GM23338 (cell line): ENCODE measurements at regions not wholly inside any gene's neighbourhood (a gene's known extent, or its start where the extent isn't known, plus 50 kb on each side); places are given as distances from the start of the nearest gene placed in this dataset.

ENCODE experiments used
- ATAC-seq: fragments of 200-7000 bp; cut with Tn5 transposase; 3 replicates; pipeline ENCODE4 v1.9.1; 2020
- DNase-seq: peaks from one replicate; pipeline ENCODE4 v3.0.0-alpha.2; 2015; ENCODE audit warnings: low spot score
- H2AFZ ChIP-seq: fragments of 200-600 bp; sonication (generic); 2 replicates; pipeline ENCODE4 v1.8.0; 2016; ENCODE audit warnings: antibody characterized with exemption, mild to moderate bottlenecking, moderate library complexity
- H3F3A ChIP-seq: fragments of 200-600 bp; sonication (generic); replicated peaks from 2 replicates; pipeline ENCODE4 v1.8.0; 2017; ENCODE audit warnings: antibody characterized with exemption, mixed run types, low read depth
- H3K27ac ChIP-seq: fragments of 200-600 bp; sonication (generic); 2 replicates; pipeline ENCODE4 v1.6.1; 2016; ENCODE audit warnings: low read depth
- H3K27me3 ChIP-seq: fragments of 200-600 bp; sonication (generic); 2 replicates; pipeline ENCODE4 v1.8.0; 2016; ENCODE audit warnings: mild to moderate bottlenecking, mixed run types, moderate library complexity; ENCODE audit not compliant: insufficient read depth
- H3K36me3 ChIP-seq: fragments of 200-600 bp; sonication (generic); 2 replicates; pipeline ENCODE4 v1.8.0; 2016; ENCODE audit warnings: mild to moderate bottlenecking; ENCODE audit not compliant: insufficient read depth
- H3K4me1 ChIP-seq: fragments of 200-600 bp; sonication (generic); 2 replicates; pipeline ENCODE4 v1.8.0; 2016; ENCODE audit warnings: mild to moderate bottlenecking, moderate library complexity; ENCODE audit not compliant: insufficient read depth
- H3K4me2 ChIP-seq: fragments of 200-600 bp; sonication (generic); 2 replicates; pipeline ENCODE4 v1.7.1; 2017; ENCODE audit warnings: mixed run types
- H3K4me3 ChIP-seq: fragments of 200-600 bp; sonication (generic); 2 replicates; pipeline ENCODE4 v1.6.1; 2016; ENCODE audit warnings: mixed run types
- H3K79me2 ChIP-seq: fragments of 200-600 bp; sonication (generic); replicated peaks from 2 replicates; pipeline ENCODE4 v1.8.0; 2017; ENCODE audit warnings: mild to moderate bottlenecking; ENCODE audit not compliant: insufficient read depth
- H3K9me2 ChIP-seq: fragments of 200-600 bp; sonication (generic); 2 replicates; pipeline ENCODE4 v1.8.0; 2017; ENCODE audit not compliant: insufficient read depth
- H4K20me1 ChIP-seq: fragments of 200-600 bp; sonication (generic); replicated peaks from 2 replicates; pipeline ENCODE4 v1.8.0; 2017; ENCODE audit warnings: mild to moderate bottlenecking; ENCODE audit not compliant: insufficient read depth
- H3K27ac Mint-ChIP-seq: 2 replicates; pipeline ENCODE4 v1.8.0; 2020; ENCODE audit warnings: inconsistent platforms, mild to moderate bottlenecking, moderate library complexity, mixed read lengths
- H3K27me3 Mint-ChIP-seq: 3 replicates; pipeline ENCODE4 v1.8.0; 2022; ENCODE audit warnings: low read depth, mild to moderate bottlenecking, moderate library complexity, mixed read lengths, inconsistent platforms; ENCODE audit not compliant: insufficient read depth, poor library complexity
- H3K36me3 Mint-ChIP-seq: 3 replicates; pipeline ENCODE4 v1.8.0; 2021; ENCODE audit warnings: low read depth, mild to moderate bottlenecking, inconsistent platforms, moderate library complexity, mixed read lengths
- H3K4me1 Mint-ChIP-seq: 3 replicates; pipeline ENCODE4 v1.8.0; 2020; ENCODE audit warnings: mild to moderate bottlenecking, inconsistent platforms, mixed read lengths
- H3K4me3 Mint-ChIP-seq: 3 replicates; pipeline ENCODE4 v1.8.0; 2021; ENCODE audit warnings: moderate library complexity, mild to moderate bottlenecking, inconsistent platforms, mixed read lengths
- H3K9me3 Mint-ChIP-seq: 3 replicates; pipeline ENCODE4 v1.8.0; 2020; ENCODE audit warnings: moderate library complexity, mild to moderate bottlenecking, inconsistent platforms, mixed read lengths
- CREB1 ChIP-seq: fragments of 250-450 bp; sonication (Bioruptor Pico); IDR thresholded peaks from 2 replicates; pipeline ENCODE4 v1.5.0; 2020; ENCODE audit warnings: low read depth, mild to moderate bottlenecking, moderate library complexity
- ETS1 ChIP-seq: IDR thresholded peaks from 2 replicates; pipeline ENCODE4 v1.6.1; 2016; ENCODE audit warnings: antibody characterized with exemption
- EZH2 ChIP-seq: fragments of 200-600 bp; sonication (generic); IDR thresholded peaks from one replicate; pipeline ENCODE4 v1.8.0; 2017; ENCODE audit warnings: antibody characterized with exemption, mild to moderate bottlenecking, low read depth; ENCODE audit not compliant: unreplicated experiment
- EZH2phosphoT487 ChIP-seq: fragments of 200-600 bp; sonication (generic); IDR thresholded peaks from one replicate; pipeline ENCODE4 v1.8.1; 2018; ENCODE audit warnings: antibody characterized with exemption; ENCODE audit not compliant: unreplicated experiment
- JUNB ChIP-seq: IDR thresholded peaks from one replicate; pipeline ENCODE4 v1.6.1; 2016; ENCODE audit warnings: antibody characterized with exemption; ENCODE audit not compliant: unreplicated experiment
- NANOG ChIP-seq: IDR thresholded peaks from 2 replicates; pipeline ENCODE4 v1.6.1; 2016; ENCODE audit warnings: antibody characterized with exemption, borderline replicate concordance
- POLR2AphosphoS5 ChIP-seq: IDR thresholded peaks from 2 replicates; pipeline ENCODE4 v1.6.1; 2016; ENCODE audit warnings: antibody characterized with exemption, low read depth
- STAT1 ChIP-seq: IDR thresholded peaks from one replicate; pipeline ENCODE4 v1.6.1; 2016; ENCODE audit warnings: antibody characterized with exemption; ENCODE audit not compliant: unreplicated experiment
- ZNF114 ChIP-seq: fragments of 250-450 bp; sonication (Bioruptor Pico); IDR thresholded peaks from 2 replicates; pipeline ENCODE4 v1.5.0; 2020; ENCODE audit warnings: mild to moderate bottlenecking, moderate library complexity
- ZNF331 ChIP-seq: fragments of 250-450 bp; sonication (Bioruptor Pico); IDR thresholded peaks from 2 replicates; pipeline ENCODE4 v1.5.0; 2020; ENCODE audit warnings: low read depth, mild to moderate bottlenecking, moderate library complexity
- TF ChIP-seq, protein P1 (sequence below): fragments of 250-450 bp; sonication (Bioruptor Pico); IDR thresholded peaks from 2 replicates; pipeline ENCODE4 v1.5.0; 2020; ENCODE audit warnings: mild to moderate bottlenecking, moderate library complexity
- TF ChIP-seq, protein P2 (sequence below): IDR thresholded peaks from one replicate; pipeline ENCODE4 v1.6.1; 2018; ENCODE audit warnings: antibody characterized with exemption; ENCODE audit not compliant: unreplicated experiment
- TF ChIP-seq, protein P3 (sequence below), 2 experiments: fragments of 200-600 bp in 1 of 2; sonication (generic) in 1 of 2; conservative IDR thresholded peaks; 2 replicates each; pipeline versions ENCODE4 v1.5.1 to v1.6.1; 2016 to 2017; ENCODE audit warnings: antibody characterized with exemption in 2 of 2, low read depth in 2 of 2, mild to moderate bottlenecking in 2 of 2, moderate library complexity in 1 of 2

DNA sequence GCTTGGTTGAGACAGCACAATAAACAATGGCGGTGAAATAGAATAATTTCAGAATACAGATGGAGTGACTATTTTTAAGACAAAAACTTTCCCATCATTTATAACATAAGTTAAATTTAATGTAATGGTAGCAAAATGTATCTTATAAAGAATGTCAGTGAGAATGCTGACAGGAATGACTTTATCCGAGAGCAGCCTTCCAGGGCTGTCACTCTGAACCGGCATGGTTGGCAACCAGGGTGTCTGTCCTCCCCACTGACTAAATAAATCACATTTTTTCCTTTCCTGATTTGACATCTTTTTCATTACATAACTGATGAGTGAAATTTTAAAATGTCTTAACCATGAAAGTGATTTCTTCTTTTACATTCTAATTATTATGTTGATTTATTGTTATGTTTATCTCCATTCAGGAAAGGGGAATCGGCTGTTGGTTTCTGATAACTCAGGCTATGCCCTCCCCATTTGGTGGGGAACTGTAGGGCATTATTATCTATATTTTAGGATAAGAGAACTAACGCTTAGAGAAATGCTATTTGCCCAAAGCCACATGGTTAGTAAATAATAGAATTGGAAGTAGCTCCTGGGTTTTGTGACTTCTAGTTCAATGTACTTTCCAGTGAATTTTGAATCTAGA lies 109.2 kb upstream of the OGFRL1 start:
- H3K27ac Mint-ChIP-seq: peak overlapping the region; percentile 83
- Histone ChIP-seq H3K4me1 (peaks cover 22% of the 10 kb centered on the region), H3K36me3 (no peaks in the 10 kb centered on the region), H3K4me3 (no peak overlapping the region), H2AFZ (no peak overlapping the region), H3K79me2 (no peaks in the 10 kb centered on the region), H3F3A (no peaks in the 10 kb centered on the region), H4K20me1 (no peaks in the 10 kb centered on the region), H3K4me2 (peak overlapping the region; percentile 12; the same call in 1 of the 2 replicates), H3K27me3 (no peaks in the 10 kb centered on the region), H3K27ac (no peak overlapping the region), H3K9me2 (peaks cover 3% of the 10 kb centered on the region; the same call in 1 of the 2 replicates)
- TF ChIP-seq STAT1 (no peak), JUNB (no peak), ZNF331 (CRISPR knock-in tag) (no peak), EZH2 (no peak), CREB1 (CRISPR knock-in tag) (no peak), NANOG (no peak), EZH2phosphoT487 (no peak), ZNF114 (no peak), ETS1 (no peak), POLR2AphosphoS5 (no peak)
- TF ChIP-seq, protein P1, sequence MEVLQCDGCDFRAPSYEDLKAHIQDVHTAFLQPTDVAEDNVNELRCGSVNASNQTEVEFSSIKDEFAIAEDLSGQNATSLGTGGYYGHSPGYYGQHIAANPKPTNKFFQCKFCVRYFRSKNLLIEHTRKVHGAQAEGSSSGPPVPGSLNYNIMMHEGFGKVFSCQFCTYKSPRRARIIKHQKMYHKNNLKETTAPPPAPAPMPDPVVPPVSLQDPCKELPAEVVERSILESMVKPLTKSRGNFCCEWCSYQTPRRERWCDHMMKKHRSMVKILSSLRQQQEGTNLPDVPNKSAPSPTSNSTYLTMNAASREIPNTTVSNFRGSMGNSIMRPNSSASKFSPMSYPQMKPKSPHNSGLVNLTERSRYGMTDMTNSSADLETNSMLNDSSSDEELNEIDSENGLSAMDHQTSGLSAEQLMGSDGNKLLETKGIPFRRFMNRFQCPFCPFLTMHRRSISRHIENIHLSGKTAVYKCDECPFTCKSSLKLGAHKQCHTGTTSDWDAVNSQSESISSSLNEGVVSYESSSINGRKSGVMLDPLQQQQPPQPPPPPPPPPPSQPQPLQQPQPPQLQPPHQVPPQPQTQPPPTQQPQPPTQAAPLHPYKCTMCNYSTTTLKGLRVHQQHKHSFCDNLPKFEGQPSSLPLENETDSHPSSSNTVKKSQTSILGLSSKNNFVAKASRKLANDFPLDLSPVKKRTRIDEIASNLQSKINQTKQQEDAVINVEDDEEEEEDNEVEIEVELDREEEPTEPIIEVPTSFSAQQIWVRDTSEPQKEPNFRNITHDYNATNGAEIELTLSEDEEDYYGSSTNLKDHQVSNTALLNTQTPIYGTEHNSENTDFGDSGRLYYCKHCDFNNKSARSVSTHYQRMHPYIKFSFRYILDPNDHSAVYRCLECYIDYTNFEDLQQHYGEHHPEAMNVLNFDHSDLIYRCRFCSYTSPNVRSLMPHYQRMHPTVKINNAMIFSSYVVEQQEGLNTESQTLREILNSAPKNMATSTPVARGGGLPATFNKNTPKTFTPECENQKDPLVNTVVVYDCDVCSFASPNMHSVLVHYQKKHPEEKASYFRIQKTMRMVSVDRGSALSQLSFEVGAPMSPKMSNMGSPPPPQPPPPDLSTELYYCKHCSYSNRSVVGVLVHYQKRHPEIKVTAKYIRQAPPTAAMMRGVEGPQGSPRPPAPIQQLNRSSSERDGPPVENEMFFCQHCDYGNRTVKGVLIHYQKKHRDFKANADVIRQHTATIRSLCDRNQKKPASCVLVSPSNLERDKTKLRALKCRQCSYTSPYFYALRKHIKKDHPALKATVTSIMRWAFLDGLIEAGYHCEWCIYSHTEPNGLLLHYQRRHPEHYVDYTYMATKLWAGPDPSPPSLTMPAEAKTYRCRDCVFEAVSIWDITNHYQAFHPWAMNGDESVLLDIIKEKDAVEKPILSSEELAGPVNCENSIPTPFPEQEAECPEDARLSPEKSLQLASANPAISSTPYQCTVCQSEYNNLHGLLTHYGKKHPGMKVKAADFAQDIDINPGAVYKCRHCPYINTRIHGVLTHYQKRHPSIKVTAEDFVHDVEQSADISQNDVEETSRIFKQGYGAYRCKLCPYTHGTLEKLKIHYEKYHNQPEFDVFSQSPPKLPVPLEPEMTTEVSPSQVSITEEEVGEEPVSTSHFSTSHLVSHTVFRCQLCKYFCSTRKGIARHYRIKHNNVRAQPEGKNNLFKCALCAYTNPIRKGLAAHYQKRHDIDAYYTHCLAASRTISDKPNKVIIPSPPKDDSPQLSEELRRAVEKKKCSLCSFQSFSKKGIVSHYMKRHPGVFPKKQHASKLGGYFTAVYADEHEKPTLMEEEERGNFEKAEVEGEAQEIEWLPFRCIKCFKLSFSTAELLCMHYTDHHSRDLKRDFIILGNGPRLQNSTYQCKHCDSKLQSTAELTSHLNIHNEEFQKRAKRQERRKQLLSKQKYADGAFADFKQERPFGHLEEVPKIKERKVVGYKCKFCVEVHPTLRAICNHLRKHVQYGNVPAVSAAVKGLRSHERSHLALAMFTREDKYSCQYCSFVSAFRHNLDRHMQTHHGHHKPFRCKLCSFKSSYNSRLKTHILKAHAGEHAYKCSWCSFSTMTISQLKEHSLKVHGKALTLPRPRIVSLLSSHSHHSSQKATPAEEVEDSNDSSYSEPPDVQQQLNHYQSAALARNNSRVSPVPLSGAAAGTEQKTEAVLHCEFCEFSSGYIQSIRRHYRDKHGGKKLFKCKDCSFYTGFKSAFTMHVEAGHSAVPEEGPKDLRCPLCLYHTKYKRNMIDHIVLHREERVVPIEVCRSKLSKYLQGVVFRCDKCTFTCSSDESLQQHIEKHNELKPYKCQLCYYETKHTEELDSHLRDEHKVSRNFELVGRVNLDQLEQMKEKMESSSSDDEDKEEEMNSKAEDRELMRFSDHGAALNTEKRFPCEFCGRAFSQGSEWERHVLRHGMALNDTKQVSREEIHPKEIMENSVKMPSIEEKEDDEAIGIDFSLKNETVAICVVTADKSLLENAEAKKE (CRISPR knock-in tag): no peak
- TF ChIP-seq, protein P2, sequence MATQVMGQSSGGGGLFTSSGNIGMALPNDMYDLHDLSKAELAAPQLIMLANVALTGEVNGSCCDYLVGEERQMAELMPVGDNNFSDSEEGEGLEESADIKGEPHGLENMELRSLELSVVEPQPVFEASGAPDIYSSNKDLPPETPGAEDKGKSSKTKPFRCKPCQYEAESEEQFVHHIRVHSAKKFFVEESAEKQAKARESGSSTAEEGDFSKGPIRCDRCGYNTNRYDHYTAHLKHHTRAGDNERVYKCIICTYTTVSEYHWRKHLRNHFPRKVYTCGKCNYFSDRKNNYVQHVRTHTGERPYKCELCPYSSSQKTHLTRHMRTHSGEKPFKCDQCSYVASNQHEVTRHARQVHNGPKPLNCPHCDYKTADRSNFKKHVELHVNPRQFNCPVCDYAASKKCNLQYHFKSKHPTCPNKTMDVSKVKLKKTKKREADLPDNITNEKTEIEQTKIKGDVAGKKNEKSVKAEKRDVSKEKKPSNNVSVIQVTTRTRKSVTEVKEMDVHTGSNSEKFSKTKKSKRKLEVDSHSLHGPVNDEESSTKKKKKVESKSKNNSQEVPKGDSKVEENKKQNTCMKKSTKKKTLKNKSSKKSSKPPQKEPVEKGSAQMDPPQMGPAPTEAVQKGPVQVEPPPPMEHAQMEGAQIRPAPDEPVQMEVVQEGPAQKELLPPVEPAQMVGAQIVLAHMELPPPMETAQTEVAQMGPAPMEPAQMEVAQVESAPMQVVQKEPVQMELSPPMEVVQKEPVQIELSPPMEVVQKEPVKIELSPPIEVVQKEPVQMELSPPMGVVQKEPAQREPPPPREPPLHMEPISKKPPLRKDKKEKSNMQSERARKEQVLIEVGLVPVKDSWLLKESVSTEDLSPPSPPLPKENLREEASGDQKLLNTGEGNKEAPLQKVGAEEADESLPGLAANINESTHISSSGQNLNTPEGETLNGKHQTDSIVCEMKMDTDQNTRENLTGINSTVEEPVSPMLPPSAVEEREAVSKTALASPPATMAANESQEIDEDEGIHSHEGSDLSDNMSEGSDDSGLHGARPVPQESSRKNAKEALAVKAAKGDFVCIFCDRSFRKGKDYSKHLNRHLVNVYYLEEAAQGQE: no peak
- TF ChIP-seq, protein P3, sequence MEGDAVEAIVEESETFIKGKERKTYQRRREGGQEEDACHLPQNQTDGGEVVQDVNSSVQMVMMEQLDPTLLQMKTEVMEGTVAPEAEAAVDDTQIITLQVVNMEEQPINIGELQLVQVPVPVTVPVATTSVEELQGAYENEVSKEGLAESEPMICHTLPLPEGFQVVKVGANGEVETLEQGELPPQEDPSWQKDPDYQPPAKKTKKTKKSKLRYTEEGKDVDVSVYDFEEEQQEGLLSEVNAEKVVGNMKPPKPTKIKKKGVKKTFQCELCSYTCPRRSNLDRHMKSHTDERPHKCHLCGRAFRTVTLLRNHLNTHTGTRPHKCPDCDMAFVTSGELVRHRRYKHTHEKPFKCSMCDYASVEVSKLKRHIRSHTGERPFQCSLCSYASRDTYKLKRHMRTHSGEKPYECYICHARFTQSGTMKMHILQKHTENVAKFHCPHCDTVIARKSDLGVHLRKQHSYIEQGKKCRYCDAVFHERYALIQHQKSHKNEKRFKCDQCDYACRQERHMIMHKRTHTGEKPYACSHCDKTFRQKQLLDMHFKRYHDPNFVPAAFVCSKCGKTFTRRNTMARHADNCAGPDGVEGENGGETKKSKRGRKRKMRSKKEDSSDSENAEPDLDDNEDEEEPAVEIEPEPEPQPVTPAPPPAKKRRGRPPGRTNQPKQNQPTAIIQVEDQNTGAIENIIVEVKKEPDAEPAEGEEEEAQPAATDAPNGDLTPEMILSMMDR (conservative IDR thresholded peaks at IDR 0.05; ENCODE audit: low read depth in 2 of 2): no peak
- DNase-seq (no peak), ATAC-seq (no peak)
- no peak overlapping the region for H3K4me3 Mint-ChIP-seq
- H3K4me1 Mint-ChIP-seq: peaks cover 36% of the 10 kb centered on the region
- H3K27me3 Mint-ChIP-seq: no peaks in the 10 kb centered on the region
- H3K9me3 Mint-ChIP-seq: peaks cover 14% of the 10 kb centered on the region; the same call in 2 of the 3 replicates
- H3K36me3 Mint-ChIP-seq: peaks cover 19% of the 10 kb centered on the region; the same call in 2 of the 3 replicates
